ENCODE measurements at regions not wholly inside any gene's neighbourhood (a gene's known extent, or its start where the extent isn't known, plus 50 kb on each side); places are given as distances from the start of the nearest gene placed in this dataset.
"Not testable (repeated sequence)": the region's sequence is repeated elsewhere in the genome, so short reads cannot be mapped to it uniquely, and the experiment has no call there.

DNA sequence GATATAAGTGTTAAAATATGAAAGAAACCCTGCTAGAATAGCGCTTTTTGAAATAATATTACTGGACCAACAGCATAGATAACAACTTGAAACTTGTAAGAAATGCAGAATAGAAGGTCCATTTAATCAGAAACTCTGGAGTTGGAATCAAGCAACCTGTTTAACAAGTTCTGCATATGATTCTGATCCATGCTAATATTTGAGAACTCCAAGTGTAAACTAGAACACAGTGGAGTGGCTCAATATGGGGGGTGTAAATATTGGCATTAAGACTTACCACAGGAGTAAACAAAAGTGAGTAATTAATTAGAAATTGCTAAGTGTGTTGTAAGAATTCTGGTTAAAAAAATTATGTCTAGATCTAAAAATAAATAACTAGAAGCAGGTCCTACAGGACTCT, 151.2 kb downstream of the SLITRK1 start:
- in situ Hi-C loops (cut with HindIII; ENCODE audit: low sequenced_read_pairs): no loop called here

DNA sequence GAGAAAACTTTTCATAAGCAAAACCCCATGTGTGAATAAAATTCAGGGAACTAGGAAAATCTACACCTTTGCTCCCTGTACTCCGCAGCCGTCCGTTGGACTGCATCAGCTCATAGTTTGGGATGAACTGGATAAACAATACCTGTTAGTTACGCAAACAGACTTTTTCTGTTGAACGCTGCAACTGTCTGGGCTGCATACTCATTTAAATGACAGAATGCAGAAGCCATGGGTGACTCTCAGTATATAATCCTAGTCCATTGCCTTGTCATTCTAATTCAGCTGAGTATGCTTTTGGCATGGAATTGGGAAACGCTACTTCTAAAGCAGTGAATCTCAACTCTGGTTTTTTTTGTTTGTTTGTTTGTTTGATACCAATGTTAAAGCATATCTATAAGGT, 151.6 kb downstream of the SLITRK1 start:
- in situ Hi-C loops (cut with HindIII; ENCODE audit: low sequenced_read_pairs): no loop called here

DNA sequence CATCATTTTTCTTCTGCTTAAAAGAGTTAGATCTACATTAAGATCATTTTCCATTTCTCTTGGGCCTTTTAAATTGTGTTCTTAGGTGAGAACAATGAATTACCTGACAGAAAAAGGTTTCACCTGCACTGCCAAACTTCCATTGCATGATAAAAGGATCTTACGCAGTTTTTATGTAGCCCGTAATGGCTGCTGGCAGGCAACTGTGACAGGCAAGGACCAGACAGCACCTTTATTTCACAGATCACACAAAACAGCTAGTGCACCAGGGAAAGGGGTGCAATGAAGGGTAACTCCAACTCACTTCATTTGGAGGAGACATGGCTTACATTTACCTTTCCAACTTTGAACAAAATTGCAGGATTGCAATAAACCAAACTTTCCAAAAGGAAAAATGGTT, 159.8 kb downstream of the SLITRK1 start:
- in situ Hi-C loops (cut with HindIII; ENCODE audit: low sequenced_read_pairs): no loop called here

DNA sequence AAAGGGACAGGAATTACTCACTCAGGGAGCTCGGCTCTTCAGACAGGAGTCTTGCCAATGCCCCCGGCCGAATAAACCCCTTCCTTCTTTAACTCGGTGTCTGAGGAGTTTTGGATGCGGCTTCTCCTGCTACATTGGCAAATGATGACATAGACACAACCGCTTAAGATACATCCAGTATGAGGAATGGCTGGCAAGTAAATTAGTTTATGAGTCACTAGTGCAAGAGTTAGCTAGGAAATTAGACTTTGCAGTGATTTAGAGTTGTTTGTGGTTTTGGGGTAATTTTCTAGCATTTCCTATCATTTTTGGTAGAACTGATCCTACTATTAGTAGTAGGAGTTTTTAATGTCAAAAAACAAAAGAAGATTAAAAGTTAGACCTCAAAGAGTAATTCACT, 166.2 kb downstream of the SLITRK1 start:
- in situ Hi-C loops (cut with HindIII; ENCODE audit: low sequenced_read_pairs): no loop called here

DNA sequence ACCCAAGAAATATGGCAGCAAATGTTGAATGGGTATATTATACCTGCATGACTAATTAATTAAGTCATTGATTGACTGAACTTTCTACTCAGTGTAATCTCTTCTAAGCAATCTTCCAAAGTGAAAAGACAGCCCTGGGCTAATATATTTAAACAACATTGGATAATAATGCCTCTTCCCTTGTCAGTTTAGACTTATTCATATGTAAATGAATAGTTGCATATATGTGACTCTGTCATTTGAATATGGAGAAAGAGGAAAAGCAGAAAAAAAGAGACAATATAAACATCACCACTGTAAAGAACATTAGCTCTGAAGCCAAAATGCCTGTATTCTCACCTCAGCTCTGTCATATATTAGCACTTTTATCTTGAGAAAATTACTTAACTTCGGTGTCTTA, 168.0 kb downstream of the SLITRK1 start:
- in situ Hi-C loops (cut with HindIII; ENCODE audit: low sequenced_read_pairs): no loop called here

DNA sequence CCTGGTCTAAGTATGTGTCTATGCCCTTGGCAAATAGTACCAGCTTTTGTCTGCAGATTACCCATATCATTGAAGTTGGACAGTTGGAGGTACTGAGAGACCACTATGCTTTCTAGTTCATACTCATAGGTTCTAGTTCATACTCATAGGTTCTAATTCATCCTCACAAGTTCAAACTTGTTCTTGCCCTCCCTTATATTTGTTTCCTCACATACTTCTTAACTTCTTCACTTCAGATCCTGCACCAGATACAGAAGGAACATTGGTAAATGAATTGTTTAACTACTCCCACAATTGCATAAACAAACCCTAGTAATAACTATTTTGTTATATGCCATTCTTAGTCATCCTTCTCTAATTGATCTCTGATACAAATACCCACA, 172.2 kb downstream of the SLITRK1 start:
- in situ Hi-C loops (cut with HindIII; ENCODE audit: low sequenced_read_pairs): no loop called here

DNA sequence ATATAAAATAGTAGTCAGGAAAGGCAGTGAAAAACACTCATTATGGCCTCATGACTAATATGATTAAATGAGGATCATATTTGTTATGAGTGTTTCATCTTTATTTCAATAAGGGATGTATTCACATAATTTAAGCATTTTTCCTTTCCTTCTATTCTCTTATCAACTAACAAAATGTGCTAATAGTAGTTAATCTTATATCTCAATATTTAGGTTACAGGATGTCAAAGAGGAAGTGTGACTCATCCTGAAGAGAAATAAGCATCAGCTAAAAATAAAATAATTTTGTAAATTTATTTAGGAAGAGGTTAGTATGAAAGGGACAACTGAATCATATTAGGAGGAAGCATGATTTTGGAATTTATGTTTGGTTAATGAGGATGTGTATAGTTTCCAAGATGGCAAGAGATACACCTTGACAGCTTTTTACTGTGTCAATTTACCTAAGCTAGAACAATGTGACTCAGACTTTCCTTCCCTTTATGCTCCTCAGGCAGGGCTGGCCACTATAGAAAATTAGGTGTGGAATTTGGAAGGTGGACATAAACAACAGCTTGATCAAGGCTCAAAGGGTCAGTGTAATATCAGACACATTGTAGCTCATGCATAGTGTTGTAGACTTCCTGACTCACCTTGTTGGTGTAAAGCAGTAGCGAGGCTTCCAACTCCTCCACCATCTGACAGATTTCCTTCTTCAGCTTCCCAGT, 172.7 kb downstream of the SLITRK1 start:
- in situ Hi-C loops (cut with HindIII; ENCODE audit: low sequenced_read_pairs): no loop called here

DNA sequence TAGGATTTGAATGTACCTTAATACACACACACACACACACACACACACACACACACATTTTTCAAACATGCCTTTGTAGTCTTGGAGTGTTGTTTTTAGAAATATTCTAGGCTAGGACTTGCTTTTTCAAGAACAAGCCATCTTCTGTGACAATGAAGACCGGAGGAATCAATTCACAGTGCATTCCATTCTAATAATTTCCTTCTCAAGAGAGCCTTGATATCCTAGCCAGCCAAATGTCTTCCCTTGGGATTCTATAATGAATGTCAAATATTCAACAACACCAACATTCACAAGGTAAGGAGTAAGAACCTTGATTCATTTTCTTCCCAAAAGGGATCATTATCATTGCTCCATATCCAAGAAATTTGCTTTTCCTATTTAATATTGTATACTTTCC, 180.3 kb downstream of the SLITRK1 start:
- in situ Hi-C loops (cut with HindIII; ENCODE audit: low sequenced_read_pairs): no loop called here

DNA sequence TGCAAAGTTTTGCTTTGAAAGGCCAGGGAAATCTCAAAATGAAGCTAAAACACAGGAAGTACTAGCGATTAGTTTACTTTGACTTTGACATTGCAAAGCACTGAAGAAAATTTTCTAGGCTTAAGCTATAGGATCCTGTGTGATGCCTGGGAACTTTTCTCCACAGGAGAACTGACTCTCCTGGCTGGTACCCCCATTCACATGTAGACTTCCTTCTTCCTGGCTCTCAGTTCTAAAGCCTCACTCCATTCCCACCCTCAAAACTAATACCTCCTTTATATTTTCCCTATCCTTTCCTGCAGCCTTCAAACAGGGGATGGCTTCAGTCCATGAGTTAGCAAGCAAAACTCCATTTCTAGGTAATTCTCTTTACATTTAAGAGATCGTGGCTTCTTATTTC, 189.5 kb downstream of the SLITRK1 start:
- in situ Hi-C loops (cut with HindIII; ENCODE audit: low sequenced_read_pairs): no loop called here

DNA sequence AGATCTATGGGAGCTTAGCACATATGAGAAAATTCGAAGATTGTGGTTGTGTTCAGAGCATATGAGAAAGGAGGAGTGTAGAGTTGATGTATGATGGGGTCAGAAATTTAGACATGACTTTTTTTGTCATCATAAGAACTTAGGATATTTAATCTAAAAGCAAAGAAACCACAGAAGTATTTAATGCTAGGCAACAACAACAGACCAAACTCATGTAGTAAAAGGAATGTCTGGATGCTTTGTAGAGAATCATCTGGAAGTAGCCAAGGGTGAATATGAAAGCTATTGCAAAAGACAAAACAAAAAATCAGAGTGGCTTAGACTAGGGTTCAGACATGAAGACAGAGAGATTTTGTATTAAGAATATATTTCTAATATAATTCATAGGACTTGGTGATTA, 190.3 kb downstream of the SLITRK1 start:
- in situ Hi-C loops (cut with HindIII; ENCODE audit: low sequenced_read_pairs): no loop called here

DNA sequence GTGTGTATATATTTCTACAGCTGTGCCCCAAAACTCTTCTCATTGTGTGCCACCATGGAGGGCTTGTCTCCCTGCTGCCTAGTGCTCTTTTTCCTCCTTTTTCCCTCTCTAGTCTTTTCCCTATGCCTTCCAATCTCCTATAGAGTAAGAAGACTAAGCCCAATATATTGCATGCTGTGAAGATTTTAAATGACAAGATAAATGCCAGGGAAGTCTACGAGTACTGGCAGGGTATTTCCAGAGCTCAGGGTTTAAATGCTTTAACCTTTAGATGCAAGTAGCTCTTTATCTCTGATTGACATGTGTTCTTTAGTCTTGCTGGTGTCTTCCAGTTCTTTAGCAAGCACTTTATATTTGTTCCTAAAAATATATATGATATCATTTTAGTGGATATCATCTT, 200.7 kb downstream of the SLITRK1 start:
- in situ Hi-C loops (cut with HindIII; ENCODE audit: low sequenced_read_pairs): no loop called here

DNA sequence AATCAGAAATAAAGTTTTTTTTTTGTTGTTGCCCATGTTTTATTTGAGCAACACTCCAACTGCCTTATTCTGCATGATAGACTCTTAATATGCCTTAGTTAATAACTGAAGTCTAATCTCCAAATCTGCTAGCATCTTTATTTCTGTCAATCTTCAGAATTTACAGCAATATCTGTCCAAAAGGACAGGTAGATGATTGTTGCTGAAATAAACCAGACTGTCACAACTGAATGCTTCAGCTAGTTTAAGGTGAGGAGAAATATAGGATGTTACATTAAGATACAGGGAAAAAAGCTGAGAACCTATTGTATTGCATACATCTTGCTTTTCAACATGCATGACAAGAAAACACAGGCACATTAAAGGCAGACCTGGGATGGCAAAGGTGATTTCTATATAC, 204.3 kb downstream of the SLITRK1 start:
- in situ Hi-C loops (cut with HindIII; ENCODE audit: low sequenced_read_pairs): no loop called here

DNA sequence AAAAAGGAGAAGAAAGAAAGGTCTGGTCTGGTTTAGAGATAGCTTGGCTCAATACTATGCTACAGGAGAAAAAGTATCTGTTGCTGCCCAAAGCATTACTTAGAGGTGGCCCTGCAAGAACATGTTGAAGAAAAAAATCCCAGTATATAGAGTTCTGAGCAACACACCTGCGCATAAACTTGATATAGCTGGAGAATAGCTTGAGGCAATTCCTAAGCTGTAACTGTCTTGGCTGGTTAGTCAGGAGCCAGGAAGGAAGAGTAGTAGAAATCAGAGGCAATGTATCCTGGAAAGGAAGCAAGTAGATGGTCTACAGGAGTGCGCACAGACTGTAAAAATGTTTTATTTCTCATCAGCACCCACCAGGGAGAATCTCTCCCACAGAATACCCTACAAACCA, 209.7 kb downstream of the SLITRK1 start:
- in situ Hi-C loops (cut with HindIII; ENCODE audit: low sequenced_read_pairs): no loop called here

DNA sequence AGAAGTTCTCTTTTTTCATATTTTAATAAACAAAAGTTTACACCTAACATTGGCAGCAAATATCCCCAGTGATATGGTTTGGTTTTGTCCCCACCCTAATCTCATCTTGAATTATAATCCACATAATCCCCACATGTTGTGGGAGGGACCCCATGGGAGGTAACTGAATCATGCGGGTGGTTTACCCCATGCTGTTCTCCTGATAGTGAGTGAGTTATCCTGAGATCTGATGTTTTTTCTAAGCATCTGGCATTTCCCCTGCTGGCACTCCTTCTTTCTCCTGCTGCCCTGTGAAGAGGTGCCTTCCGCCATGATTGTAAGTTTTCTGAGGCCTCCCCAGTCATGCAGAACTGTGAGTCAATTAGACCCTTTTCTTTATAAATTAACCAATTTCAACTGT, 214.7 kb downstream of the SLITRK1 start:
- in situ Hi-C loops (cut with HindIII; ENCODE audit: low sequenced_read_pairs): no loop called here

DNA sequence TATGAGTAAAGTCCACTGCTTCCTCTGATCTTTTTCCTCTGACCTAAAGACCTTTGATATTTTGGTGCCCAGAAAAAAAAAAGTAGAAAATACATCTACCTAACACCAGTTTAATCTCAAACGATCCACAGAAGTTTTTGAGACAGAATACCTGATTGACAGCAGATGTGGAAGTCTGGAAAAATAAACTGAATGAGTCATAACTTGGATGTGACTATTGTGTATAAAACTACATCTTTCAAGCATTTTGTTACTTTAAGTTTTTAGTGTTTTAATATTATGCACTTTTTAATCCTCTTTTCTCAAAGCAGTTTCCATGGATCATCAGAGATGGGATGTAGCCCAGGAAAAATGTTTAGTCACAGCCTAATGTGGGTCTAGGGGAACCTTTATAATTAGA, 216.1 kb downstream of the SLITRK1 start:
- in situ Hi-C loops (cut with HindIII; ENCODE audit: low sequenced_read_pairs): no loop called here

DNA sequence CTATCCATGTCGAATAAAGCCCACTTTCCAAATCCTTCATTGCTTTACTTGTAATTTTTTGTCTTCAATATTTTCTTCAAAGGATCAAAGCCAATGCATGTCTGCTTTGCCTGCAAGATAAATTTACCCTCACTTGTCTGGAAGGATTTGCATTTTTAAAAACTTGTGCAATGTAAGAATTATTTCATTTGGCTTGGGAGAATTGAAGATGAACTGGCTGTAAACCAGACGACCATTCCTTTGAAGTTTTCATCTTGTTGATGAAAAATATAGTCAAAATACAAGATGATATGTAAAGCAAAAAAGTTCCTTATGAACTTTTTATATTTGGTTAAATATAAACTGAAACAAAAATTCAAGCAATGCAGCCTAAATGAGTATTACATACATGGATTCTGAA, 225.0 kb downstream of the SLITRK1 start:
- in situ Hi-C loops (cut with HindIII; ENCODE audit: low sequenced_read_pairs): no loop called here

DNA sequence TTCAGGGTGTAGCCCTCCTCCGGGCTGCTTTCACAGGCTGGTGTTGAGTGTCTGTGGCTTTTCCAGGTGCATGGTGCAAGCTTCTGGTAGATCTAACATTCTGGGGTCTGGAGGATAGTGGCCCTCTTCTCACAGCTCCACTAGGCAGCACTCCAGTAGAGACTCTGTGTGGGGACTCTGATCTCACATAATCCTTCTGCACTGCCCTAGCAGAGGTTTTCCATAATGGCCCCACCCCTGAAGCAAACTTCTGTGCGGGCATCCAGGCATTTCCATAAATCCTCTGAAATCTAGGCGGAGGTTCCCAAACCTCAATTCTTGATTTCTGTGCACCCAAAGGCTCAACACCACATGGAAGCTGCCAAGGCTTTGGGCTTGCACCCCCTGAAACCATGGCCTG, 239.7 kb downstream of the SLITRK1 start:
- in situ Hi-C loops (cut with HindIII; ENCODE audit: low sequenced_read_pairs): not testable (repeated sequence)

DNA sequence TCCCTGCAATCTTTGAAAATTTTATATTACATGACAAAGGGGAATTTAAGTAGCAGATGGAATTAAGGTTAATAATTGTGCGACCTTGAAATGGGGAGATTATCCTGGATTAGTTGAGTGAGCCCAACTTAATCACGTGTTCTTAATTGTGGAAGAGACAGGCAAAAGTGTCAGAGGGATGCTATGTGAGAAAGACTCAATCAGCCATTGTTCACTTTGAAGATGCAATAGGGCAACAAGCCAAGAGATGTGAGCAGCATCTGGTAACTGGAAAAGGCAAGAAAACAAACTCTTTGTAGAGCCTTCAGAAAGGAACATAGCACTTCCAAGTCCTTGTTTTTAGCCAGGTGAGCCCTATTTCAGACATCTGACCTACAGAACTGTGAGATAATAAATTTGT, 247.7 kb downstream of the SLITRK1 start:
- in situ Hi-C loops (cut with HindIII; ENCODE audit: low sequenced_read_pairs): no loop called here

DNA sequence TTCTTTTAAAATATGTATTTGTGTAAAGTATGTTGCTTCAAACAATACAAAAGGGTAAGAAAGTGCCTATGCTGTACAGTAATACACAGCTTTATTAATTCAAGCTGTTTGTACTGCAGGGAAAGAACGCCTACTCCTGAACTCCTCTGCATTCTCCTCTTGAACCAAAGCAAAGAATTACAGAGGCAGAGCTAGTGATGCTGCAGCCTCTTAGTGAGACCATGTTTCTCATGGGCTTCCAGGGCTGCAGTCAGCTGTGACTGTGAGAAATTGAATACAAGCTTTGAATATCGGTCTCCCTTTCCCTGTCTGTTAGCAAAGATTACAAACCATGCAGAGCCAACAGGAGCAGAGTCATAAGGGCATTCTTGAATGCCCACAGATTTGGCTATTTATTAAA, 248.5 kb downstream of the SLITRK1 start:
- in situ Hi-C loops (cut with HindIII; ENCODE audit: low sequenced_read_pairs): no loop called here

DNA sequence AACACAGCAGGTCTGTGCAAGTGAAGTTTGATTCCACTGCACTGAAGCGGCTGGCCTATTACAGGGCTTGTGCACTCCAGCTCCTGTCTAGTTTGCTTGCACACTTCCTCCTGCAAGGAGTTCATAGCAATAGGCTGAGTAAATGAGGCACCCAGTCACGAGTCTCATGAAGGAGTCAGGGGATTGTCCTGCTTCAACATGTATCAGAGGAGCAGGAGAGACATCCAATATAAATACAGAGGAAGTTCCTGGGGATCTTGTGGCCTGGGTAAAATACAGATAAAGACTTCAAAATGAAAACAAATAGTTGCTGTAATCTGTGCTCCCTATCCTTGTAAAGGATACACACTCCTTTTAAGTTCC, 259.9 kb downstream of the SLITRK1 start:
- in situ Hi-C loops (cut with HindIII; ENCODE audit: low sequenced_read_pairs): no loop called here

DNA sequence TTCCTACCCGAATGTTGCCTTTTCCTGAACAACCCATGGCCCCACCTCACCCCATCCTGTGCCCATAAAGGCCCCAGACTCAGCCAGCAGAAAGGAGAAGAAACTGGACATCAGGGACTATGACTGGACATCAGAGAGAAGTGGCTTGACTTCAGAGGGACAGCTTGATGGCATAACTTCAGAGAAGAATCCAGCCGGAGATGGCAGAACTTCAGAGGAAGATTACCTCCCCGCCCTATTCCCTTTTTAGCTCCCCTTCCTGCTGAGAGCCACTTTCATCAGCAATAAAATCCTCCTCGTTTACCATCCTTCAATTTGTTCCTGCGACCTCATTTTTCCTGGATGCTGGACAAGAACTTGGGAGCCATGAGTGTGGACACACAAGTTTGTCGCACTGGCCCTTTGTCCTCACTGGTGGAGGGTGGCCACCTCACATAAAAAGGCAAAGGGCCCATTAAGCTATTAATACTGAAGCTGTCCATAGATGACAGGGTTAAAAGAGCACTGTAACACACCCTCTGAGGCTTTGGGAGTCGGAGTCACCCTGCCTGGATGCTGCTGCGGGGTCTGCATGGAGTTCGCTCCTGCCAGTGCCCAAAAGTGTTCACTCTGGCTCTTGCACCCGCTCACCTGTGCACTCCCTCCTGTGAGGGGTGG, 260.4 kb downstream of the SLITRK1 start:
- in situ Hi-C loops (cut with HindIII; ENCODE audit: low sequenced_read_pairs): no loop called here

DNA sequence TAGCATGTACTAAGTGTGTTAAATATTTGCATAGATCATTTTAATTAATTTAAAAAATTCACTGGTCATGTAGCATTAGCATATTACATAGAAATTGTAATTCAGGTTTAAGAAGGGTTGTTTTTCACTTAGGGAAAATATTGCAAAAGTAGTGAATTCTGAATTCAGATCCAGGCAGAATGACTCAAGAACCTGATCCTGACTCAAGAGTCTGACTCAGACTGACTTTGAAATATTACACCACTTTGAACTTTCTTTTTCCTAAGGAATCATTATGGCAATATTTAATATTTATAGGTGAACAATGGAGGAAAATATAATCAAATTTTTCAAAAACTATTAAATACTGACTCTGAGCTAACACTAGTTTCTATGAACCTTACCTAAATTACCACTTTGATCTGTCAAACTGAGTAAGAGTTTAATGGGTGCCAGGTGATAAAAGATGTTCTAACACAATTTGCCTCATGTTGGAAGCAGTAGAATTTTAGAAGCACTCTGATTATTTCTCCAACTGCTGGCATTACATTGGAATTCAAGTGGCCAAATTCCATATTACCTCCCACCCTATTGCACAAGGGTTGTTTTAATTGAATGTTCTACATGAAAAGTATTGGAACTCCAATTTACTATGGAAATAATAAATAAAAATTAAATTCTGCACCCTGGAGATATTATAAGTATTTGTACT, 261.6 kb downstream of the SLITRK1 start:
- in situ Hi-C loops (cut with HindIII; ENCODE audit: low sequenced_read_pairs): no loop called here

All from endothelial cell of hepatic sinusoid (primary cell).